IPS DF 19.7 (cell line): ENCODE measurements at regions not wholly inside any gene's neighbourhood (a gene's known extent, or its start where the extent isn't known, plus 50 kb on each side); places are given as distances from the start of the nearest gene placed in this dataset.

ENCODE experiments used
- DNase-seq: peaks from one replicate; pipeline ENCODE4 v3.0.0-alpha.2; 2013; ENCODE audit warnings: low read depth, low spot score

- no peak for DNase-seq
These were observed 314.1 kb upstream of the TRIB2 start for GRCh38 chr2:12402440-12403139.

- no peak for DNase-seq
These were observed 312.2 kb upstream of the TRIB2 start for GRCh38 chr2:12404497-12404896.

- DNase-seq = no peak
These were observed 309.6 kb upstream of the TRIB2 start for GRCh38 chr2:12407160-12407559.

- DNase-seq = no peak
These were observed 303.8 kb upstream of the TRIB2 start for GRCh38 chr2:12412898-12413305.

- DNase-seq = no peak
These were observed 301.2 kb upstream of the TRIB2 start for GRCh38 chr2:12415536-12415935.

GRCh38 chr2:12416600-12416999, 300.1 kb upstream of the TRIB2 start:
- no peak for DNase-seq

GRCh38 chr2:12417786-12418185, 298.9 kb upstream of the TRIB2 start:
- DNase-seq = no peak

GRCh38 chr2:12419803-12420202, 296.9 kb upstream of the TRIB2 start:
- no peak for DNase-seq

GRCh38 chr2:12421046-12421445, 295.7 kb upstream of the TRIB2 start:
- no peak for DNase-seq

- no peak for DNase-seq
These were observed 292.5 kb upstream of the TRIB2 start for GRCh38 chr2:12424219-12424618.

- no peak for DNase-seq
These were observed 291.9 kb upstream of the TRIB2 start for GRCh38 chr2:12424809-12425208.

GRCh38 chr2:12428324-12428723, 288.4 kb upstream of the TRIB2 start:
- DNase-seq = peak; percentile 9

GRCh38 chr2:12428786-12429185, 287.9 kb upstream of the TRIB2 start:
- no peak for DNase-seq

GRCh38 chr2:12429779-12430406, 286.8 kb upstream of the TRIB2 start:
- DNase-seq = no peak

- DNase-seq = no peak
These were observed 286.2 kb upstream of the TRIB2 start for GRCh38 chr2:12430407-12431133.

GRCh38 chr2:12432985-12433625, 283.6 kb upstream of the TRIB2 start:
- no peak for DNase-seq

- no peak for DNase-seq
These were observed 283.1 kb upstream of the TRIB2 start for GRCh38 chr2:12433626-12433990.

- no peak for DNase-seq
These were observed 282.1 kb upstream of the TRIB2 start for GRCh38 chr2:12434630-12435098.

GRCh38 chr2:12435430-12436222, 281.1 kb upstream of the TRIB2 start:
- no peak for DNase-seq

GRCh38 chr2:12436483-12436882, 280.3 kb upstream of the TRIB2 start:
- no peak for DNase-seq

- no peak for DNase-seq
These were observed 279.7 kb upstream of the TRIB2 start for GRCh38 chr2:12436935-12437561.
